GM12878 (cell line): ENCODE measurements at regions not wholly inside any gene's neighbourhood (a gene's known extent, or its start where the extent isn't known, plus 50 kb on each side); places are given as distances from the start of the nearest gene placed in this dataset.

Source experiments
- ATAC-seq: fragments of 200-7000 bp; cut with Tn5 transposase; 3 replicates; pipeline ENCODE4 v1.9.1; 2020; ENCODE audit warnings: mild to moderate bottlenecking, moderate library complexity
- BruUV-seq: library from RNA; stranded (reverse); fragments of 400-500 nt; replicated peaks from 2 replicates; lab custom pipeline; 2021; lab: Mats Ljungman, UMichigan
- CTCF ChIA-PET: fragments of 300-600 bp; sonication (Branson Sonifier 250); formaldehyde crosslinking; extraction: SDS; loops from one replicate; lab custom pipeline; 2021; ENCODE audit warnings: inconsistent platforms; lab: Yijun Ruan, JAX
- POLR2A ChIA-PET: fragments of 350-600 bp; formaldehyde crosslinking; extraction: SDS; loops from one replicate; lab custom pipeline; 2021; ENCODE audit warnings: inconsistent platforms; lab: Charles Lee
- RAD21 ChIA-PET: fragments of 300-600 bp; sonication (Branson Sonifier 250); formaldehyde crosslinking; loops from one replicate; lab custom pipeline; 2023; ENCODE audit warnings: antibody characterized with exemption; ENCODE audit not compliant: unreplicated experiment; lab: Charles Lee
- SMC1A ChIA-PET: fragments of 300-600 bp; sonication (Branson Sonifier 250); formaldehyde crosslinking; loops from one replicate; lab custom pipeline; 2023; ENCODE audit not compliant: unreplicated experiment, uncharacterized antibody; lab: Charles Lee
- DNase-seq: peaks from one replicate; pipeline ENCODE4 v3.0.0-alpha.2; 2011; ENCODE audit warnings: low read depth, low spot score
- FAIRE-seq: peaks from 3 replicates; lab custom pipeline; 2011; peaks lifted over from hg19 to GRCh38; lab: Jason Lieb, UNC
- H2AFZ ChIP-seq: 2 replicates; pipeline ENCODE4 v1.6.0; 2011; ENCODE audit warnings: low read depth, low read length, control low read depth; ENCODE audit not compliant: control insufficient read depth
- H3K27ac ChIP-seq: 2 replicates; pipeline ENCODE4 v1.5.1; 2011; ENCODE audit warnings: control low read depth; ENCODE audit not compliant: control insufficient read depth, insufficient read depth
- H3K27me3 ChIP-seq, 2 experiments: replicated peaks in 1 of 2; 2 replicates each; pipeline versions ENCODE4 v1.6.0 to v1.6.1; 2011; ENCODE audit warnings: low read length in 1 of 2; ENCODE audit not compliant: control insufficient read depth in 2 of 2, insufficient read depth in 2 of 2
- H3K36me3 ChIP-seq, 2 experiments: 2 replicates each; pipeline ENCODE4 v1.5.1; 2011; ENCODE audit warnings: low read length in 1 of 2; ENCODE audit not compliant: control insufficient read depth in 2 of 2, insufficient read depth in 2 of 2
- H3K4me1 ChIP-seq: 2 replicates; pipeline ENCODE4 v1.6.1; 2011; ENCODE audit warnings: mild to moderate bottlenecking, low read length, moderate library complexity, mixed read lengths; ENCODE audit not compliant: control insufficient read depth, insufficient read depth
- H3K4me2 ChIP-seq: 2 replicates; pipeline ENCODE4 v1.6.0; 2011; ENCODE audit warnings: control low read depth; ENCODE audit not compliant: control insufficient read depth, insufficient read depth
- H3K4me3 ChIP-seq: fragments of 200-600 bp; sonication (generic); 2 replicates; pipeline ENCODE4 v1.5.1; 2016
- H3K79me2 ChIP-seq: 2 replicates; pipeline ENCODE4 v1.6.0; 2011; ENCODE audit warnings: low read length; ENCODE audit not compliant: control insufficient read depth, insufficient read depth
- H3K9ac ChIP-seq: 2 replicates; pipeline ENCODE4 v1.8.0; 2011; ENCODE audit warnings: low read length, control low read depth, mixed read lengths; ENCODE audit not compliant: control insufficient read depth, insufficient read depth
- H3K9me3 ChIP-seq: replicated peaks from 3 replicates; pipeline ENCODE4 v1.5.1; 2011; ENCODE audit warnings: mild to moderate bottlenecking, low read length; ENCODE audit not compliant: control insufficient read depth, insufficient read depth
- H4K20me1 ChIP-seq: 2 replicates; pipeline ENCODE4 v1.6.0; 2011; ENCODE audit not compliant: control insufficient read depth, insufficient read depth
- CBX3 ChIP-seq: fragments of 200-600 bp; sonication (generic); IDR thresholded peaks from 2 replicates; pipeline ENCODE4 v1.6.1; 2016; ENCODE audit warnings: low read depth, borderline replicate concordance
- CBX5 ChIP-seq: sonication (generic); IDR thresholded peaks from 2 replicates; pipeline ENCODE4 v1.6.1; 2016; ENCODE audit warnings: low read depth, moderate library complexity, mild to moderate bottlenecking, inconsistent platforms
- EZH2 ChIP-seq: IDR thresholded peaks from 2 replicates; pipeline ENCODE4 v1.6.1; 2012; ENCODE audit warnings: low read depth, mild to moderate bottlenecking, control low read depth, inconsistent platforms, low read length, borderline replicate concordance; ENCODE audit not compliant: control insufficient read depth
- KDM1A ChIP-seq: fragments of 200-600 bp; sonication (generic); IDR thresholded peaks from 2 replicates; pipeline ENCODE4 v1.6.1; 2016; ENCODE audit warnings: borderline replicate concordance
- MEF2A ChIP-seq: IDR thresholded peaks from 2 replicates; pipeline ENCODE4 v1.6.1; 2011; ENCODE audit warnings: low read depth, mild to moderate bottlenecking, low read length, moderate library complexity; ENCODE audit not compliant: insufficient read depth
- MYB ChIP-seq: fragments of 150-350 bp; IDR thresholded peaks from 2 replicates; pipeline ENCODE4 v1.6.1; 2014; ENCODE audit warnings: mild to moderate bottlenecking, low read depth, low read length, borderline replicate concordance
- NFIC ChIP-seq: IDR thresholded peaks from 2 replicates; pipeline ENCODE4 v1.6.1; 2012; ENCODE audit warnings: low read depth, mild to moderate bottlenecking, inconsistent platforms, low read length, moderate library complexity
- POLR2AphosphoS2 ChIP-seq: IDR thresholded peaks from 2 replicates; pipeline ENCODE4 v1.6.1; 2011; ENCODE audit warnings: low read depth, mild to moderate bottlenecking, low read length, improper control_type of control experiment, moderate library complexity
- RAD21 ChIP-seq: IDR thresholded peaks from 2 replicates; pipeline ENCODE4 v1.6.1; 2011; ENCODE audit warnings: mild to moderate bottlenecking, low read depth, low read length, moderate library complexity; ENCODE audit not compliant: insufficient read depth
- SMARCA5 ChIP-seq: fragments of 450-650 bp; IDR thresholded peaks from 2 replicates; pipeline ENCODE4 v1.6.1; 2017; ENCODE audit warnings: mild to moderate bottlenecking
- SREBF2 ChIP-seq: IDR thresholded peaks from 2 replicates; pipeline ENCODE4 v1.6.1; 2012; ENCODE audit warnings: mild to moderate bottlenecking, low read length
- STAT3 ChIP-seq: IDR thresholded peaks from 2 replicates; pipeline ENCODE4 v1.6.1; 2011; ENCODE audit warnings: low read depth, low read length, improper control_type of control experiment
- WRNIP1 ChIP-seq: IDR thresholded peaks from 2 replicates; pipeline ENCODE4 v1.6.1; 2011; ENCODE audit warnings: low read depth, low read length, improper control_type of control experiment, borderline replicate concordance
- WGBS: methylation state at CpG from one replicate; pipeline ENCODE4 v1.1.6; 2016; ENCODE audit warnings: low lambda C conversion rate; ENCODE audit not compliant: insufficient replicate concordance, insufficient coverage; ENCODE audit errors: missing lambda C conversion rate; 5-methylcytosine and 5-hydroxymethylcytosine counted together
- in situ Hi-C: fragments of 300-500 bp; cut with MboI; formaldehyde crosslinking; loops from 9 replicates; pipeline ENCODE4 v1.14.3; 2018; ENCODE audit warnings: mixed read lengths
- intact Hi-C: fragments of 100-400 bp; cut with micrococcal nuclease; formaldehyde crosslinking; loops from one replicate; pipeline ENCODE4 v1.14.2; 2022; ENCODE audit not compliant: unreplicated experiment
- TF ChIP-seq, protein P1 (sequence below): fragments of 450-650 bp; conservative IDR thresholded peaks from 2 replicates; pipeline ENCODE4 v1.6.1; 2017; ENCODE audit warnings: mild to moderate bottlenecking, moderate library complexity
- TF ChIP-seq, protein P2 (sequence below): IDR thresholded peaks from 2 replicates; pipeline ENCODE4 v1.6.1; 2011; ENCODE audit warnings: borderline replicate concordance, low read depth, mild to moderate bottlenecking, moderate library complexity, mixed read lengths, low read length; ENCODE audit not compliant: insufficient read depth; ENCODE audit errors: extremely low read length

DNA sequence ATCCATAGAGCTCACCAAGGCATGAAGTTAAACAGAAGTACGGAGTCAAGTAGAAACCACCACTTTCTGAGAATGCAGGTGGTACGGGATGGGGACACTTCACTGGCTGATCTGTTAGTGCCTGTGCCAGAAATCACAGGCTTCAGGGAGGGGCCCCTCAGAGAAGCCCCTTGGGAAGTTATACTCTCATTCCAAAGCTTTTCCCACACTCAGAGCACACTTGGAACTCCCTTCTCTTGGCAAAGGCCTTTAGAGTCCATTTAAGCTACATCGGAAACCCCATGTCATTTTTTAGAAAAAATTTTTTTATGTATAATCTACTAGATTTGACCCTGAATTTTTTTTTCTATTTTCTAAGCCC is 80.7 kb upstream of the WASF3 start (continued):
- TF ChIP-seq, protein P1, sequence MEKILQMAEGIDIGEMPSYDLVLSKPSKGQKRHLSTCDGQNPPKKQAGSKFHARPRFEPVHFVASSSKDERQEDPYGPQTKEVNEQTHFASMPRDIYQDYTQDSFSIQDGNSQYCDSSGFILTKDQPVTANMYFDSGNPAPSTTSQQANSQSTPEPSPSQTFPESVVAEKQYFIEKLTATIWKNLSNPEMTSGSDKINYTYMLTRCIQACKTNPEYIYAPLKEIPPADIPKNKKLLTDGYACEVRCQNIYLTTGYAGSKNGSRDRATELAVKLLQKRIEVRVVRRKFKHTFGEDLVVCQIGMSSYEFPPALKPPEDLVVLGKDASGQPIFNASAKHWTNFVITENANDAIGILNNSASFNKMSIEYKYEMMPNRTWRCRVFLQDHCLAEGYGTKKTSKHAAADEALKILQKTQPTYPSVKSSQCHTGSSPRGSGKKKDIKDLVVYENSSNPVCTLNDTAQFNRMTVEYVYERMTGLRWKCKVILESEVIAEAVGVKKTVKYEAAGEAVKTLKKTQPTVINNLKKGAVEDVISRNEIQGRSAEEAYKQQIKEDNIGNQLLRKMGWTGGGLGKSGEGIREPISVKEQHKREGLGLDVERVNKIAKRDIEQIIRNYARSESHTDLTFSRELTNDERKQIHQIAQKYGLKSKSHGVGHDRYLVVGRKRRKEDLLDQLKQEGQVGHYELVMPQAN = no peak
- no peak for TF ChIP-seq SREBF2

DNA sequence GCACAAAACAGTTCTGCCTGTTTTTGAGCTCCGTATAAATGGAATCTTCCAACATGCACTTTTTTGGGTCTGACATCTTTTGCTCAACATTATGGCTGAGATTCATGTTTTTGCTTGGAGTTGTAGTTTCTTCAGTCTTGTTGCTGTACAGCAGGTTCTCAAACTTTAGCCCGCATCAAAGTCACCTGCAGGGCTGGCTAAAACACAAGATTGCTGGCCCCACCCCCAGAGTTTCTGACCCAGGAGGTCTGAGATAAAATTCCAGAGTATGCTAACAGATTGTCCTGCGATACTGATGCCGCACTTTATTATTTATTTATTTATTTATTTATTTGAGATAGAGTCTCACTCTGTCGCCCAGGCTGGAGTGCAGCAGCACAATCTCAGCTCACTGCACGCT is 79.8 kb upstream of the WASF3 start:
- DNase-seq = no peak
- Histone ChIP-seq H3K9me3 (no peaks in the 10 kb centered on the region), H4K20me1 (no peaks in the 10 kb centered on the region), H3K27ac (no peak overlapping the region), H2AFZ (no peak overlapping the region), H3K4me2 (no peak overlapping the region), H3K36me3 (no peaks in the 10 kb centered on the region), H3K79me2 (no peaks in the 10 kb centered on the region), H3K4me3 (no peak overlapping the region), H3K9ac (no peak overlapping the region), H3K4me1 (no peaks in the 10 kb centered on the region), H3K27me3 (peaks cover 0 to 3% of the 10 kb centered on the region in 2 experiments; a peak in 2 of 4 replicates)
- no TSS peak for BruUV-seq
- ChIA-PET POLR2A (no interaction called here), SMC1A (no interaction called here), RAD21 (no interaction called here), CTCF (no interaction called here)
- in situ Hi-C loops = no loop called here
- no peak for ATAC-seq
- 74% methylated on average over 6 of the region's 6 CpGs for WGBS
- TF ChIP-seq RAD21 (no peak), SMARCA5 (no peak), KDM1A (no peak), MEF2A (no peak), CBX5 (no peak), CBX3 (no peak), EZH2 (no peak), STAT3 (no peak), WRNIP1 (no peak), NFIC (no peak), MYB (no peak), POLR2AphosphoS2 (no peak)
- TF ChIP-seq, protein P2, sequence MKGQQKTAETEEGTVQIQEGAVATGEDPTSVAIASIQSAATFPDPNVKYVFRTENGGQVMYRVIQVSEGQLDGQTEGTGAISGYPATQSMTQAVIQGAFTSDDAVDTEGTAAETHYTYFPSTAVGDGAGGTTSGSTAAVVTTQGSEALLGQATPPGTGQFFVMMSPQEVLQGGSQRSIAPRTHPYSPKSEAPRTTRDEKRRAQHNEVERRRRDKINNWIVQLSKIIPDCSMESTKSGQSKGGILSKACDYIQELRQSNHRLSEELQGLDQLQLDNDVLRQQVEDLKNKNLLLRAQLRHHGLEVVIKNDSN = no peak
- FAIRE-seq = no peak
- intact Hi-C loops = no loop called here
